ENCODE measurements at regions not wholly inside any gene's neighbourhood (a gene's known extent, or its start where the extent isn't known, plus 50 kb on each side); places are given as distances from the start of the nearest gene placed in this dataset.

DNA sequence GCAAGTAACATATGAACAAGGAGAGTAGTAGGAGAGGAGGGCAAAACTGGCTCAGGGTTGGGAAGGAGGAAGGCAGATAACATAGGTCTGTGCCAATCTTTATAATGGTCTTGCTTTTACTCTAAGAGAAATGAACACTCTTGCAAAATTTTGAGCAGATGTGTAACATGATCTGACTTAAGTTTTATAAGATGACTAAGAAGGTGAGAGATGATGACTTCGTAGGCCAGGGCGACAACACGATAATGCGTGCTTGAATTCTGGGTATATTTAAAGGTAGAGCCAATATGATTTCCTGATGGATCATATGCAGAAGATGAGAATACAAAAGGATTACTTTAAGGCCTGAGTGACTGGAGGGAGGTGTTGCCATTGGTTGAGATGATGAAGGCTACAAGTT, 265.4 kb upstream of the KCNMB2 start:
- no peak for DNase-seq (ENCODE audit: low spot score)
- CTCF ChIA-PET: no interaction called here
- TF ChIP-seq, protein P1, sequence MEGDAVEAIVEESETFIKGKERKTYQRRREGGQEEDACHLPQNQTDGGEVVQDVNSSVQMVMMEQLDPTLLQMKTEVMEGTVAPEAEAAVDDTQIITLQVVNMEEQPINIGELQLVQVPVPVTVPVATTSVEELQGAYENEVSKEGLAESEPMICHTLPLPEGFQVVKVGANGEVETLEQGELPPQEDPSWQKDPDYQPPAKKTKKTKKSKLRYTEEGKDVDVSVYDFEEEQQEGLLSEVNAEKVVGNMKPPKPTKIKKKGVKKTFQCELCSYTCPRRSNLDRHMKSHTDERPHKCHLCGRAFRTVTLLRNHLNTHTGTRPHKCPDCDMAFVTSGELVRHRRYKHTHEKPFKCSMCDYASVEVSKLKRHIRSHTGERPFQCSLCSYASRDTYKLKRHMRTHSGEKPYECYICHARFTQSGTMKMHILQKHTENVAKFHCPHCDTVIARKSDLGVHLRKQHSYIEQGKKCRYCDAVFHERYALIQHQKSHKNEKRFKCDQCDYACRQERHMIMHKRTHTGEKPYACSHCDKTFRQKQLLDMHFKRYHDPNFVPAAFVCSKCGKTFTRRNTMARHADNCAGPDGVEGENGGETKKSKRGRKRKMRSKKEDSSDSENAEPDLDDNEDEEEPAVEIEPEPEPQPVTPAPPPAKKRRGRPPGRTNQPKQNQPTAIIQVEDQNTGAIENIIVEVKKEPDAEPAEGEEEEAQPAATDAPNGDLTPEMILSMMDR (conservative IDR thresholded peaks at IDR 0.05; ENCODE audit: low read depth): no peak
- POLR2A ChIA-PET (ENCODE audit: low non-redundant PET): no interaction called here
- no peak overlapping the region for H3K27ac ChIP-seq

DNA sequence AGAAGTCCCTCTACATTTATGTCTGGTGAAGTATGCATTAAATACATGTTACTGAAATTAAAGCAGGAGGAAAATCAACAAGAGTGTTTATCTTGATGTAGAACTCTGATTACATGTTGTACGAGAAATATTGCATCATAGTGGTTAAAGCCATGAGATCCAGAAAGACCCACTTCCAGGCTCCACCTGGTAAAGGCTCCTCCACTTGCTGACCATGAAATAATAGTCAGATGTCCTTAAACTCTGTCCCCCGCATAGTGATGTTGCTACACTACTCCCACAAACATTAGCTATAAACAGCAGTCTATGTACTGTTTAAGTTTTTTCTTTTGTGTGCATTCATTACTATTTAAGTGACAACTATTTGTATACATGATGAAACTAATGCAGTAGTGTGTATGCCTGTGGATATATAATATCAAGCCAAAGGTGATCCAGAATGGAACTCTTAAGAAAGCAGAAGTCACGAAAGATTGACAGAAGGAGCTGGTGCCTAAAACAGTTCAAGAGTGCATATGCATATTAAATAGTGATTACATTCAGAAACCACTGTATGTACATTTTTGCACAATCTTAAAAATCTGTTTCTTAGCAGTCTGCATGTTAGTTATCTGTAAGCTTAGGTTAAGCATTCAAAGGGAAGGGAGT, 264.4 kb upstream of the KCNMB2 start:
- no peak for DNase-seq (ENCODE audit: low spot score)
- CTCF ChIA-PET: no interaction called here
- no peak overlapping the region for H3K27ac ChIP-seq
- TF ChIP-seq, protein P1 (conservative IDR thresholded peaks at IDR 0.05; ENCODE audit: low read depth): no peak
- POLR2A ChIA-PET (ENCODE audit: low non-redundant PET): no interaction called here

DNA sequence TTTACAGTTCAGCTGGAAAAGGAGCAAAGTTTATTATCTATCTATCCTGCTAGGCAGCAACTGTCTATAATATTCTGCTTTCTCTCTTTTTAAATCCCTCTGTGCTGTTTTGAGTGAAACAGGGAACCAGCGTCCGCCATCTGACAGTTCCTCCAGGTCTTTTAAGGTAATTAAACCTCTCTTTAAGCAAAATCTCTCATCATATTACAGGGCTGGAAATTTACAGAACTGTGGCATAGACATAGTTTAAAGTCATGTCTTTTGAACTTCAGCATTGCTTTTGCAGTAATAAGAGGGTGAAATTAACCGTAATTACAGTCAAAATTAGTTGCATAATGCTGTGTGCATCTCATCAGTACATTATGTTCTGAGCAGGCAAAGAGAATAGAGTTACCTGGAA, 263.4 kb upstream of the KCNMB2 start:
- ChIA-PET CTCF (no interaction called here), POLR2A (ENCODE audit: low non-redundant PET) (no interaction called here)
- TF ChIP-seq, protein P1 (conservative IDR thresholded peaks at IDR 0.05; ENCODE audit: low read depth): no peak
- H3K27ac ChIP-seq: no peak overlapping the region
- DNase-seq (ENCODE audit: low spot score): no peak

DNA sequence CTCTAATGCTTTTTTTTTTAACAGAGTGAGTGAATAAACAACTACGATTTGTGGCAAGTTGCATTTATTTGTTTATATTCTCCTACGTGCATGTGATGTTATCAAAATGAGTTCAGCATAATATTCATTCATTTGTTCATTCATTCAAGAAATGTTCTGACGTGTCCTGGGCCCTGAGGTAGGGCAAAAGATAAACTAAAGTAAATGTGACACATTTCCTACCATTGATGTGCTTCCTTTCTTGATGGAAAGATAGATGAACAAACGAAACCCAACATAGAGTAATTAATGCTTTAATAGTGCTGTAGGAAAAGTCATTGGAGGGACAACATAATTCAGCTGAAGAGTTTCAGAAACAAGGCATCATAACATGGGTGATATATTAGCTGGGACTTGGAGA, 261.5 kb upstream of the KCNMB2 start:
- ChIA-PET POLR2A (ENCODE audit: low non-redundant PET) (no interaction called here), CTCF (no interaction called here)
- H3K27ac ChIP-seq: no peak overlapping the region
- TF ChIP-seq, protein P1 (conservative IDR thresholded peaks at IDR 0.05; ENCODE audit: low read depth): no peak
- DNase-seq (ENCODE audit: low spot score): no peak

DNA sequence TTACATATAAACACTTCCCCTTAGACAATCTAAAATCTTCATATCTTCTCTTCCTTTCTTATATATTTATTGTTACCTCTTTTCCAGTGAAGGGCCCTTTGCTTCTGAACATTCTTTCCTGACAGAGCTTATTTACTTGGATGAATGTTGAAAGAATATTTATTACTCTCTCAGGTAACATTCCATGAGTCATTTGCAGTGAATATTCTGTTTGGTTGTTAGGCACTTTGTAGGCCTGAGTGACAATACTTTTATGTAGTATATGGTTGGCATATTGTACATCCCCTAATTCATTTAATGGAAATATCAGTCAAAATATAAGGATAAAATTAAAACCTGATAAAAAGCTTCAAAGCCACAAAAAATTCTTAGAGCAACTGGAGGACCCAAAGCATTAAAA, 260.9 kb upstream of the KCNMB2 start:
- DNase-seq (ENCODE audit: low spot score): no peak
- ChIA-PET CTCF (no interaction called here), POLR2A (ENCODE audit: low non-redundant PET) (no interaction called here)
- TF ChIP-seq, protein P1 (conservative IDR thresholded peaks at IDR 0.05; ENCODE audit: low read depth): no peak
- no peak overlapping the region for H3K27ac ChIP-seq

DNA sequence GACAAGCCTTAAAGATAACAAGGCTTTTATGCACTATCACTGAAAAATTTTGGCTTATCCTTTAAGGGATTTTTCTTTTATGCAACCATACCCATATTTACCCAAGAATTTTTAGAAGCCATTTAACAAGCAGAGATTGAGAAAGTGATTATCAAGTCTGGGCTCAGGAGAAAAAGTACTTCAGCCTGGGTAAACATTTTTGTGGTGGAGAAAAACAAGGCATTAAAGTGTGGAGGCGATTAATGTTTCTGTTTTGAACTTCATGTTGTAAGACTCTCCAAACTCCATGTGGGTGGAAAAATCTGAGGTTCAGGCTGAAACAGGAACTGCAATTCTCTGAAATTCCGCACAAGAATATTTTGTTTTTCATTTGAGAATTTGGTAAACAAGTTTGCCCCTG, 260.4 kb upstream of the KCNMB2 start:
- no peak overlapping the region for H3K27ac ChIP-seq
- ChIA-PET CTCF (no interaction called here), POLR2A (ENCODE audit: low non-redundant PET) (no interaction called here)
- DNase-seq (ENCODE audit: low spot score): no peak
- TF ChIP-seq, protein P1 (conservative IDR thresholded peaks at IDR 0.05; ENCODE audit: low read depth): no peak

DNA sequence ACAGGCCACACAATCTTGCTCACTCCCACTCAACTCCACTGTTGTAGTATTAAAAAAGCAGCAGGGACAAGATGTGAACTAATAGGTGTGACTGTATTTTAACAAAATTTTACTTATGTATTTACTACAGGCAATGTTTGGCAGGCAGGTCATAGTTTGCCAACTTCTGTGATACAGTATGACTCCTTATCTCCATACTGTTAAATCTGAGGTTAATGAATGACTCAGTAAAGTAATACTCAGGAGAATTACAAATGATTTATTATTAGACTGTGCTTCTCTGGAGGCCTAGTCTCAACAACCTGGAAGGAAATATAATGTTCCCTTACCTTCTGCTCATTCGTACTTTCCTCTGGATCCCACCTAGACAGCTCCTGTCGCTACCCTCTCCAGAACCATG, 258.6 kb upstream of the KCNMB2 start:
- ChIA-PET POLR2A (ENCODE audit: low non-redundant PET) (no interaction called here), CTCF (no interaction called here)
- TF ChIP-seq, protein P1 (conservative IDR thresholded peaks at IDR 0.05; ENCODE audit: low read depth): no peak
- no peak overlapping the region for H3K27ac ChIP-seq
- DNase-seq (ENCODE audit: low spot score): no peak

Measured in RWPE1 (cell line).